CD4-positive, alpha-beta T cell (primary cell): ENCODE measurements at regions not wholly inside any gene's neighbourhood (a gene's known extent, or its start where the extent isn't known, plus 50 kb on each side); places are given as distances from the start of the nearest gene placed in this dataset.

Experiments used
- ATAC-seq: fragments of 200-7000 bp; cut with Tn5 transposase; one replicate; pipeline ENCODE4 v1.10.0; 2022; ENCODE audit warnings: mild to moderate bottlenecking; ENCODE audit not compliant: poor library complexity
- CTCF ChIA-PET: fragments of 350-600 bp; sonication (Branson Sonifier 250); formaldehyde crosslinking; loops from one replicate; lab custom pipeline; 2021; ENCODE audit warnings: antibody characterized with exemption, inconsistent platforms; lab: Charles Lee
- POLR2A ChIA-PET: fragments of 350-600 bp; sonication (Branson Sonifier 250); formaldehyde crosslinking; loops from one replicate; lab custom pipeline; 2021; ENCODE audit warnings: antibody characterized with exemption, inconsistent platforms; lab: Charles Lee
- DNase-seq, 14 experiments: peaks; one replicate each; pipeline ENCODE4 v3.0.0-alpha.2; 2013 to 2020; ENCODE audit warnings: mixed read lengths in 2 of 14
- H3K27ac ChIP-seq, 2 donors: one replicate each; pipeline versions ENCODE4 v1.5.1 to v1.7.0; 2013; ENCODE audit warnings: low read length in 2 of 2, low read depth in 1 of 2, mild to moderate bottlenecking in 1 of 2
- H3K27me3 ChIP-seq, 2 experiments: 1 replicate in 1 of 2; 2 replicates in 1 of 2; pipeline versions ENCODE4 v1.6.1 to v1.7.0; 2013; ENCODE audit warnings: low read length in 2 of 2, control low read depth in 1 of 2, mild to moderate bottlenecking in 1 of 2, moderate library complexity in 1 of 2; ENCODE audit not compliant: insufficient read depth in 2 of 2, control insufficient read depth in 1 of 2
- H3K36me3 ChIP-seq: one replicate; pipeline ENCODE4 v1.6.1; 2013; ENCODE audit warnings: low read length, control low read depth; ENCODE audit not compliant: insufficient read depth
- H3K4me1 ChIP-seq: one replicate; pipeline ENCODE4 v1.6.1; 2013; ENCODE audit warnings: low read length, control low read depth; ENCODE audit not compliant: insufficient read depth
- H3K4me3 ChIP-seq: one replicate; pipeline ENCODE4 v1.5.1; 2013; ENCODE audit warnings: mild to moderate bottlenecking, low read length, moderate library complexity
- H3K9me3 ChIP-seq, 2 experiments: 1 replicate in 1 of 2; 2 replicates in 1 of 2; pipeline versions ENCODE4 v1.6.1 to v1.7.0; 2013; ENCODE audit warnings: low read length in 2 of 2, mild to moderate bottlenecking in 2 of 2, control low read depth in 1 of 2, moderate library complexity in 1 of 2; ENCODE audit not compliant: control insufficient read depth in 1 of 2, insufficient read depth in 1 of 2
- H3K27ac Mint-ChIP-seq: one replicate; pipeline ENCODE4 v1.8.0; 2020; ENCODE audit warnings: mixed read lengths
- H3K27me3 Mint-ChIP-seq: one replicate; pipeline ENCODE4 v1.8.0; 2021; ENCODE audit warnings: mixed read lengths
- H3K36me3 Mint-ChIP-seq: one replicate; pipeline ENCODE4 v1.8.0; 2021; ENCODE audit warnings: low read depth, mixed read lengths
- H3K4me1 Mint-ChIP-seq: one replicate; pipeline ENCODE4 v1.8.0; 2021; ENCODE audit warnings: low read depth, mixed read lengths
- H3K4me3 Mint-ChIP-seq: one replicate; pipeline ENCODE4 v1.8.0; 2020; ENCODE audit warnings: mild to moderate bottlenecking, mixed read lengths
- H3K9me3 Mint-ChIP-seq: one replicate; pipeline ENCODE4 v1.8.0; 2020; ENCODE audit warnings: mixed read lengths
- CTCF ChIP-seq: fragments of 200-600 bp; IDR thresholded peaks from one replicate; pipeline ENCODE4 v1.8.0; 2022; ENCODE audit warnings: antibody characterized with exemption, mild to moderate bottlenecking
- intact Hi-C, 2 experiments: fragments of 100-400 bp; cut with DNase I in 1 of 2; cut with micrococcal nuclease in 1 of 2; formaldehyde crosslinking; loops; one replicate each; pipeline versions ENCODE4 v1.15.1 to v1.9.0; 2023 to 2025; cut with DNase I, micrococcal nuclease

GRCh38 chr1:221636096-221636495, 105.8 kb downstream of the DUSP10 start:
- Histone ChIP-seq H3K27ac (no peak overlapping the region), H3K9me3 (no peaks in the 10 kb centered on the region), H3K4me1 (no peaks in the 10 kb centered on the region), H3K36me3 (no peaks in the 10 kb centered on the region), H3K27me3 (no peaks in the 10 kb centered on the region), H3K4me3 (no peak overlapping the region)
- H3K27me3 Mint-ChIP-seq: no peaks in the 10 kb centered on the region
- no peaks in the 10 kb centered on the region for H3K36me3 Mint-ChIP-seq
- no peak for ATAC-seq
- no peaks in the 10 kb centered on the region for H3K9me3 Mint-ChIP-seq
- no peak overlapping the region for H3K4me3 Mint-ChIP-seq
- no peak overlapping the region for H3K27ac Mint-ChIP-seq
- CTCF ChIA-PET: no interaction called here
- intact Hi-C loops: no loop called here
- no peak for DNase-seq
- POLR2A ChIA-PET: no interaction called here
- no peak for TF ChIP-seq CTCF
- no peaks in the 10 kb centered on the region for H3K4me1 Mint-ChIP-seq

GRCh38 chr1:221636967-221637366, 104.9 kb downstream of the DUSP10 start:
- H3K27ac ChIP-seq: no peak overlapping the region
- no peaks in the 10 kb centered on the region for H3K9me3 ChIP-seq
- Mint-ChIP-seq H3K4me3 (no peak overlapping the region), H3K4me1 (no peaks in the 10 kb centered on the region), H3K36me3 (no peaks in the 10 kb centered on the region), H3K27me3 (no peaks in the 10 kb centered on the region), H3K27ac (no peak overlapping the region), H3K9me3 (no peaks in the 10 kb centered on the region)
- H3K27me3 ChIP-seq: no peaks in the 10 kb centered on the region
- no peaks in the 10 kb centered on the region for H3K4me1 ChIP-seq
- ChIA-PET POLR2A (no interaction called here), CTCF (no interaction called here)
- intact Hi-C loops: no loop called here
- no peak for ATAC-seq
- no peak overlapping the region for H3K4me3 ChIP-seq
- no peak for DNase-seq
- no peaks in the 10 kb centered on the region for H3K36me3 ChIP-seq
- TF ChIP-seq CTCF: no peak

- Mint-ChIP-seq H3K4me3 (no peak overlapping the region), H3K27me3 (no peaks in the 10 kb centered on the region), H3K4me1 (no peaks in the 10 kb centered on the region), H3K9me3 (no peaks in the 10 kb centered on the region), H3K36me3 (no peaks in the 10 kb centered on the region), H3K27ac (no peak overlapping the region)
- ChIA-PET CTCF (no interaction called here), POLR2A (no interaction called here)
- H3K36me3 ChIP-seq: no peaks in the 10 kb centered on the region
- no peak for TF ChIP-seq CTCF
- intact Hi-C loops: no loop called here
- DNase-seq (no peak), ATAC-seq (no peak)
- H3K4me1 ChIP-seq: no peaks in the 10 kb centered on the region
- H3K27me3 ChIP-seq: no peaks in the 10 kb centered on the region
- H3K27ac ChIP-seq: no peak overlapping the region
- no peak overlapping the region for H3K4me3 ChIP-seq
- H3K9me3 ChIP-seq: no peaks in the 10 kb centered on the region
Observed at GRCh38 chr1:221637641-221638041, 104.2 kb downstream of the DUSP10 start.
